Head of caudate nucleus (tissue), 42 donors: ENCODE measurements at regions not wholly inside any gene's neighbourhood (a gene's known extent, or its start where the extent isn't known, plus 50 kb on each side); places are given as distances from the start of the nearest gene placed in this dataset.
A peak's percentile ranks its signal among the peaks of the same experiment; 100 is the strongest.

Experiments
- DNase-seq, 42 donors: peaks; one replicate each; pipeline versions ENCODE4 v3.0.0 to v3.0.0-alpha.2; 2020 to 2021; ENCODE audit warnings: mixed read lengths in 7 of 42
- intact Hi-C: fragments of 100-400 bp; cut with DNase I; formaldehyde crosslinking; loops from one replicate; pipeline ENCODE4 v1.15.0; 2022

DNA sequence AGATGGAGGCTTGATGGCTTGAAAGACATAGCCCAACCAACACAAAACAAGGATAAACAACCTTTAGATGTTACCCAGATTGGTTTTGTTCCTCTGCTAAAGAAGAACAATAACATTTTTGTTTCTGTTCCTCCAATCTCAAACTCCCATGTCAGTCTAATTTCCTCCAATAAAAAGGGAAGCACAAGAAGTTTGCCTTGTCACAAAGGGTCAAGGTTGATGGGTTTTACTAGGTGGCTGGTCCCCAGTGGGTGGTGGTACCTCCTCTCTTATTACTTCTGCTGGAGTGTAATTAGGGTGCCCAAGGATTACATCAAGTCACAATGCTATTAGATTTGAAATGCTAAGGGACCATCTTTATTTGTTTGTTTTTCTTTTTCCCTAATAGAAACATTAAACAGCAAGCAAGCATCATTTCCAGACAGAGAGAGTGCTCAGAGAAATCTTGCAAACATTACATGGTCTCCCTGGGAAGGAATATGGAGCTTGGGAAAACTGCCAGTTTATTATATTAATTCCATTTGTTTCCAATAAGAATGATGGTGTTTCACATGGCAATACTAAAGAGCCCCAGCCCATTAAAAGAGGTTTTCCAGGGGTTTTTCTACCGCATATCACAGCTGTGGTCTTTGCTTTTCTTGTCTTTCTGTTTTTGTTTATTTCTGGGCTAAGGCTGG is 78.3 kb upstream of the AOAH start:
- intact Hi-C loops: no loop called here
- DNase-seq: no peak

DNA sequence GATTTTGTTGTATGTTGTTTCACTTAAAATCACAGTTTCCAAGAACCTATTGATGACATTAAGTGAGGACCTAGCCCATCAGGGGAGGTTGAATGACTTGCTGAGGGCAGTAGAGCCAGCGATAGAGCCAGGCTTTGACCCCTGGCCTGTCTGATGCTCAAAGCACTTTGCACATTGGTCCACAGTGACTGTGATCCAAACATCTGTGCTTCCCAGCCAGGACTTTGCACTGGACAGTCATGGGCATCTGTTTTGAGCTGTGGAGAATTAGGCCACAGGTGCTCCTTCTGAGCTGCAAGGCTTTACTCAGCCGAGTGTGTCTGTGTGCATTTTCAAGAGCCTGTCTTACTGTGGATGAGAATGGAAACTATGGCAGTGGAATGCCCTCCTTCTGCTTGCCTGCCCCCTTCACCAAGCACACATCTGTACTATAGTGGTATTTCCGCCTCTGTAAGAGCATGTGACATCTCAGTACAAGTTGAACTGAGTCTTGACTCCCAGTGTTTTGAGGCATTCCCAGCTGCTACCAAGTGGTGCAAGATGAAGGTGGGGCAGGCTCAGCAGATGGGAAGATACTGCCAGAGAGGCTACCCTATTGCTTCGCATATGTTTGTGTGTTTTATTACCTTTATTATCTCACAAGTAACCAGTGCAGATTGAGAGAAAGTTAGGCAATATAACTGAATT is 72.7 kb upstream of the AOAH start:
- intact Hi-C loops: no loop called here
- DNase-seq: no peak

DNA sequence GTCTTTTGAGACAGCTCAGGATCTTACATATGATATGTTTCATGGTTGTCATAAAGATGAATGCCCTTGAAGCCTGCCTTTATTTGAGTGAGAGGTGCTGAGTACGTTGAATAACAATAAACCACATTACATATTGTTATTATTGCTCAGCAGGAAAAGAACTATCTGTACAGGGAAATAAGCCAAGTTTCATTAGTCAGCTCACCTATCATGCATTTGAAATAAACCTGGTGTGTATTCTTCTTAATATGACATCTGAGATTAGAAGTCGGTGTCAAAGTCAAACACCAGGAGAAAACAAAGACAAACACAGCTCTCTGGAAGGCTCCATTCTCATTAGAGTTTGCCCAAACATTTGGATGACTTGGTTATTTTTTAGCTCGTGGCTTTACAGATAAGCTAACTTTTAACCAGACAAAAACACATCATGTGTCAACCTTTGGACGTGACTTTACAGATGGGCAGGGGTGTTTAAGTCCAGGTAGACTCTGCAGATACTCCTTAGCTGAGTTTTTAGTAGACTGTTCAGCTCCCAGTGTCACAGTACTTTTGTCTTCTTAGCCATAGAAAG is 71.2 kb upstream of the AOAH start:
- intact Hi-C loops: no loop called here
- DNase-seq: no peak

DNA sequence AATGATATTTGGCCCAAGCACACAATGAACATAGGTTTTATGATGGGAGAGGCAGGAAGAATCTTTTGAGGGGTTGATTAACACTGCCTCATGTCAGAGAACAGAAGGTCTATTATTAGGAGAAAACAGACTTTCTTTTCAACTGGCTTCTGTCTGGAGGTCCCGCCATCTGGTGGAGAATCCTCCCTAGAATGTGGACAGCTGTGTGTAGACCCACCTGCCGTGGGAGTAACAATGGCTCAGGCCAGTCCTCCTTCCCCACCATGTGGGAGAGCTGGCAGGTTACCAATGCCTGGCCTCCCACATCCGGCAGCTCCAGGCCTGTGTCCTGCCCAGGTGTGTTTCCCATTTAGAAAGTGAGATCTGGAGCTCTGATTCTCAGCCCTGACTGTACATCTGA is 70.4 kb upstream of the AOAH start:
- intact Hi-C loops: no loop called here
- DNase-seq: peak in 2 of 42 donors; percentile 8 to 28

- DNase-seq: no peak
- intact Hi-C loops: no loop called here
Observed at GRCh38 chr7:36792421-36792820, 68.1 kb upstream of the AOAH start.

DNA sequence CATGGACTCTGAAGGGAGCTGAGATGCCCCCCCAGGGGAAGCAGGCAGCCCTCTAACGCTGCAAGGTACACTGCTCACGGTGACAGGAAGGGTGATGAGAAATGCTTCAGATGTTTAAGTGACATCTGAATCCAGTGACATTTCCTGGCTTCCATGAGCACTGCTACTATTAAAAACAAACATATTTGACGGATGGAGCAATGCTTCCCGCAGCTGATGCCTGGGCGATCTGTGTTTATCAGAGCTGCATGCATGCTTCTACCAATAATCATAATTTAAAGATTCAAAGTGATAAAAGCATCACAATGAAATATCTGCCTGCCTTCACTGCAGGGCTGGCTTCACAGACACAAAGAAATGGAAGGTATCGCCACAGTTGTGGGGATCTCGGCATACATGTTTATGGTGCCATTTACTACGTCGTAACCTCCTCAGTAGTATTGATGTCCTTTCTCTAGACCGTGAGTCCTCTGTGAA is 66.1 kb upstream of the AOAH start:
- intact Hi-C loops: no loop called here
- no peak for DNase-seq

GRCh38 chr7:36788825-36789470 is 64.7 kb upstream of the AOAH start:
- no peak for DNase-seq
- intact Hi-C loops: no loop called here

- intact Hi-C loops: no loop called here
- DNase-seq: no peak
Observed at GRCh38 chr7:36787933-36788378, 63.7 kb upstream of the AOAH start.

DNA sequence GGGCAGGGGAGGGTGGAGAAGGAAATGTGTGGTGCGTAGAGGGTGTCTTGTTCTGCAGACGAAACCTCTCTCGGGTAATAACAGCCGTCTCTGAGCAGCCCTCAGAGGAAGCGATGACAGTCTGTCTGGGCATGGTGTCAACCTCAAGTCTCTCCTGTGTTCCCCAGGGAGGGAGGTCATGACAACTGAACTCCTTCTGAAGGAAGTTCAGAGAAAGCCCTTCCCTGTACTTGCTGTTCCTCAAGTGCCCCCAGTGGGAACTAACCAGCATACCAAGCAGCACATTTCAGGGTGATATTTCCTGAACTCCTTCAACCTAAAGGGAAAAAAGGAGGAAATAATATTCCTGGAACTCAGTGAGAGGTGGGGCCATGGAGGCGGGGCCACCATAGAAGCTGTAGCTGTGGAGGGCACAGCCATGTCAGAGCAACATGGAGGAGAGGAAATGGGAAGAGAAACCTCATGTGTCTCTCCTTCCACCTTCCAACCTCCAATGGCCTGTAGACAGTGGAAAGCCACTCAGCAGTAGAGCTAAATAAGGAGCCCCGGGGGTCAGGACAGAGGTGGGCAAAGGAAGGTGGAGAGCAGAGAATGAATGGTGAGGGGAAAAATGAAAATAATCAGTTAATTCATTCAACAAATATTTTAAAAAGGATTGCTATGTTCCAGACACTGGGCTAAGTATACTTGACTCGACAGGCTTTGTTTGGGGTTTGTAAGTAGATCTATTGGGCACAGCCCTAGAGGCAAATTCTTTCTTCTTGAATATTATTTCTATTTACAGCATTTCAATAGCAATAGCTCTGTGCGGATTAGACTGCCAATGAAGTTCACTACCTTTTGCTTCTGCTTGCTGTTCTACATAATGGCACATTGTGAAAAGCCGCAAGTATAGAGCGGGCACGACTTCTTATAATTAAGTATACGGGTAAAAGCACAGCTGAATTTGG is 61.0 kb upstream of the AOAH start:
- intact Hi-C loops: no loop called here

GRCh38 chr7:36781011-36781738 is 56.9 kb upstream of the AOAH start:
- intact Hi-C loops: no loop called here
- DNase-seq: no peak

More for the DNA sequence above, 61.0 kb upstream of the AOAH start:
- DNase-seq: peak in 29 of 42 donors; percentile 6 to 54 (median 23)

GRCh38 chr7:36777855-36778254 is 53.6 kb upstream of the AOAH start:
- intact Hi-C loops: no loop called here
- peak in 2 of 42 donors; percentile 12 to 29 for DNase-seq

- intact Hi-C loops: no loop called here
- DNase-seq: no peak
Observed at GRCh38 chr7:36777062-36777461, 52.8 kb upstream of the AOAH start.

- DNase-seq: no peak
- intact Hi-C loops: no loop called here
Observed at GRCh38 chr7:36775676-36776075, 51.4 kb upstream of the AOAH start.

GRCh38 chr7:36775061-36775620 is 50.8 kb upstream of the AOAH start:
- no peak for DNase-seq
- intact Hi-C loops: no loop called here
